Neural crest cell (in vitro differentiated cells): ENCODE measurements at regions not wholly inside any gene's neighbourhood (a gene's known extent, or its start where the extent isn't known, plus 50 kb on each side); places are given as distances from the start of the nearest gene placed in this dataset.
"Not testable (repeated sequence)": the region's sequence is repeated elsewhere in the genome, so short reads cannot be mapped to it uniquely, and the experiment has no call there.

ENCODE experiments used
- DNase-seq: peaks from one replicate; pipeline ENCODE4 v3.0.0; 2021; ENCODE audit warnings: low read depth, mixed read lengths, low spot score
- H3K27ac Mint-ChIP-seq: one replicate; pipeline ENCODE4 v1.8.0; 2021; ENCODE audit warnings: mild to moderate bottlenecking, mixed read lengths; ENCODE audit not compliant: unreplicated experiment
- H3K27me3 Mint-ChIP-seq: 2 replicates; pipeline ENCODE4 v1.8.0; 2021; ENCODE audit warnings: low read depth, mild to moderate bottlenecking, mixed read lengths
- H3K36me3 Mint-ChIP-seq: 2 replicates; pipeline ENCODE4 v1.8.0; 2021; ENCODE audit warnings: low read depth, mild to moderate bottlenecking, mixed read lengths
- H3K4me1 Mint-ChIP-seq: 2 replicates; pipeline ENCODE4 v1.8.0; 2021; ENCODE audit warnings: mixed read lengths
- H3K4me3 Mint-ChIP-seq: one replicate; pipeline ENCODE4 v1.8.0; 2021; ENCODE audit warnings: mild to moderate bottlenecking, mixed read lengths
- H3K9me3 Mint-ChIP-seq: 2 replicates; pipeline ENCODE4 v1.8.0; 2021; ENCODE audit warnings: mixed read lengths
- TF ChIP-seq, protein P1 (sequence below): fragments of 200-600 bp; sonication (generic); conservative IDR thresholded peaks from 2 replicates; pipeline ENCODE4 v1.5.0; 2021; ENCODE audit warnings: antibody characterized with exemption, mild to moderate bottlenecking

DNA sequence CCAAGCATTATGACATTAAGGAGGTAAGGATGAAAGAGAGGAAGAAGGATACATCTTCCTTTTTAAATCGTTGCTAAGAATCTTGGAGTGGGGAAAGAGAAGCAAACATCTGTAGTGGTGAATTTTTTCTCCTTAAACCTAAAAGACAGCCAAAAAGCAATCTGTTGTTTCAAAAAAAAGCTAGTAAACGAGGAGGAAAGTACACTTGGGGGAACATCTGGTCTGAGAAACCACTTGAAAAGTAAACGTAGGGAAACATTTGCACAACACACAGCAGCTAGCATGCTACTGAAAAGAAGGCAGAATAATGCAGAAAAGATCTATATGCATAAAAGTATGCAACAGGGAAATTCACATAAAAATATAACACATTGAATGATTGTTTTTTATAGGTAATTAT, 1485.6 kb downstream of the PCDH19 start:
- H3K27ac Mint-ChIP-seq: peak overlapping the region; percentile 75

DNA sequence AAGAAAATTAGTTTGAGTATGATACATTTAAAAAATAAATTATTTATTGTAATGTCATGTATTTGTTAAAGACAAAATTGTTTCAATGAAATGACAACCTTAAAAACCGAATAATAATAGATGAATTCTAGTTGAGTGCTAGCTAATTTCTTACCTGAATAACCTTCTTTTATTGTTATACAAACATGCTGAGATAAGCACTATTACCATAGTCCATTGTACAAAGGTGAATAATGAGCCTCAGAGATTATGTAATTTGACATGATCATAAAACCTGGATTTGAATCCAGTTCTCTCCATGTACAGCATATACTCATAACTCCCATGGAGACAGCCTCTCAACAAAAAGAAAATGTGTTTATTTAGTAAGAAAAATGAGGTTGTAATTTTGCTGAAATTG, 1512.9 kb downstream of the PCDH19 start:
- H3K9me3 Mint-ChIP-seq: peaks cover 7% of the 10 kb centered on the region
- TF ChIP-seq, protein P1, sequence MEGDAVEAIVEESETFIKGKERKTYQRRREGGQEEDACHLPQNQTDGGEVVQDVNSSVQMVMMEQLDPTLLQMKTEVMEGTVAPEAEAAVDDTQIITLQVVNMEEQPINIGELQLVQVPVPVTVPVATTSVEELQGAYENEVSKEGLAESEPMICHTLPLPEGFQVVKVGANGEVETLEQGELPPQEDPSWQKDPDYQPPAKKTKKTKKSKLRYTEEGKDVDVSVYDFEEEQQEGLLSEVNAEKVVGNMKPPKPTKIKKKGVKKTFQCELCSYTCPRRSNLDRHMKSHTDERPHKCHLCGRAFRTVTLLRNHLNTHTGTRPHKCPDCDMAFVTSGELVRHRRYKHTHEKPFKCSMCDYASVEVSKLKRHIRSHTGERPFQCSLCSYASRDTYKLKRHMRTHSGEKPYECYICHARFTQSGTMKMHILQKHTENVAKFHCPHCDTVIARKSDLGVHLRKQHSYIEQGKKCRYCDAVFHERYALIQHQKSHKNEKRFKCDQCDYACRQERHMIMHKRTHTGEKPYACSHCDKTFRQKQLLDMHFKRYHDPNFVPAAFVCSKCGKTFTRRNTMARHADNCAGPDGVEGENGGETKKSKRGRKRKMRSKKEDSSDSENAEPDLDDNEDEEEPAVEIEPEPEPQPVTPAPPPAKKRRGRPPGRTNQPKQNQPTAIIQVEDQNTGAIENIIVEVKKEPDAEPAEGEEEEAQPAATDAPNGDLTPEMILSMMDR: no peak
- no peaks in the 10 kb centered on the region for H3K27me3 Mint-ChIP-seq
- no peak for DNase-seq
- no peak overlapping the region for H3K4me3 Mint-ChIP-seq
- H3K27ac Mint-ChIP-seq: no peak overlapping the region
- peaks cover 25% of the 10 kb centered on the region for H3K36me3 Mint-ChIP-seq
- peaks cover 19% of the 10 kb centered on the region for H3K4me1 Mint-ChIP-seq

More for the DNA sequence above, 1485.6 kb downstream of the PCDH19 start:
- Mint-ChIP-seq H3K27me3 (no peaks in the 10 kb centered on the region), H3K36me3 (peaks cover 51% of the 10 kb centered on the region), H3K9me3 (peaks cover 20% of the 10 kb centered on the region), H3K4me3 (no peak overlapping the region), H3K4me1 (no peaks in the 10 kb centered on the region)
- TF ChIP-seq, protein P1: no peak
- DNase-seq: no peak

DNA sequence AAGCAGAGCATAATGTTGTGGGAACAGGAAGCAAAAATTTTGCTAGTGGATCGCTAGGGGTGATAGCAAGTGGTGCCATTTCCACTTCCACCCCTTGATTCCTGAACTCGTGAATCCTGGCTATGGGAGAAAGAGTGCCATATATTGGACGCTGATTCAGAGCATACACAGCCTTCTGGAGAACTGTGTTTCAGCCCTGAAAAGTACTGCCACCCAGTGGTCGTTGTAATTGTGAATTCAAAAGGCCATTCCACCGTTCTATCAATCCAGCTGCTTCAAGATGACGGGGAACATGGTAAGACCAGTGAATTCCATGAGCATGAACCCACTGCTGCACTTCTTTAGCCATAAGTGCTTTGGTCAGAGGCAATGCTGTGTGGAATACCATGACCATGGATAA, 1559.4 kb downstream of the PCDH19 start:
- TF ChIP-seq, protein P1: peak; percentile 41
- H3K4me1 Mint-ChIP-seq, H3K27me3 Mint-ChIP-seq, DNase-seq, H3K27ac Mint-ChIP-seq, H3K4me3 Mint-ChIP-seq: not testable (repeated sequence)
- peaks cover 15% of the 10 kb centered on the region for H3K9me3 Mint-ChIP-seq
- peaks cover 56% of the 10 kb centered on the region for H3K36me3 Mint-ChIP-seq
